CD4-positive, alpha-beta T cell treated with Interferon alpha-2 for 1 hour (primary cell): ENCODE measurements at regions not wholly inside any gene's neighbourhood (a gene's known extent, or its start where the extent isn't known, plus 50 kb on each side); places are given as distances from the start of the nearest gene placed in this dataset.

Source experiments
- DNase-seq, 2 donors: peaks; one replicate each; pipeline ENCODE4 v3.0.0-alpha.2; 2020 to 2022

GRCh38 chr6:113115196-113115595, 741.9 kb upstream of the MARCKS start:
- DNase-seq: no peak

GRCh38 chr6:113120224-113120581, 736.9 kb upstream of the MARCKS start:
- no peak for DNase-seq

- no peak for DNase-seq
Observed at GRCh38 chr6:113120582-113121285, 736.4 kb upstream of the MARCKS start.

- no peak for DNase-seq
Observed at GRCh38 chr6:113121571-113121970, 735.6 kb upstream of the MARCKS start.

GRCh38 chr6:113122060-113122459, 735.1 kb upstream of the MARCKS start:
- no peak for DNase-seq

- DNase-seq: no peak
Observed at GRCh38 chr6:113125626-113126025, 731.5 kb upstream of the MARCKS start.

- DNase-seq: no peak
Observed at GRCh38 chr6:113127786-113128419, 729.2 kb upstream of the MARCKS start.

- DNase-seq: no peak
Observed at GRCh38 chr6:113128661-113129060, 728.5 kb upstream of the MARCKS start.

GRCh38 chr6:113129991-113130390, 727.2 kb upstream of the MARCKS start:
- no peak for DNase-seq

- no peak for DNase-seq
Observed at GRCh38 chr6:113137426-113137825, 719.7 kb upstream of the MARCKS start.

- no peak for DNase-seq
Observed at GRCh38 chr6:113140721-113141120, 716.4 kb upstream of the MARCKS start.

GRCh38 chr6:113141901-113142300, 715.2 kb upstream of the MARCKS start:
- no peak for DNase-seq

GRCh38 chr6:113142671-113143174, 714.4 kb upstream of the MARCKS start:
- no peak for DNase-seq

- no peak for DNase-seq
Observed at GRCh38 chr6:113143206-113143605, 713.9 kb upstream of the MARCKS start.

GRCh38 chr6:113144117-113144516, 713.0 kb upstream of the MARCKS start:
- no peak for DNase-seq

GRCh38 chr6:113146878-113147277, 710.3 kb upstream of the MARCKS start:
- DNase-seq: no peak

GRCh38 chr6:113147544-113147943, 709.6 kb upstream of the MARCKS start:
- no peak for DNase-seq

GRCh38 chr6:113148566-113148965, 708.6 kb upstream of the MARCKS start:
- no peak for DNase-seq

- DNase-seq: no peak
Observed at GRCh38 chr6:113149511-113149910, 707.6 kb upstream of the MARCKS start.

- DNase-seq: no peak
Observed at GRCh38 chr6:113160306-113161017, 696.7 kb upstream of the MARCKS start.

- DNase-seq: no peak
Observed at GRCh38 chr6:113161018-113161315, 696.2 kb upstream of the MARCKS start.

GRCh38 chr6:113162739-113163138, 694.4 kb upstream of the MARCKS start:
- DNase-seq: no peak

GRCh38 chr6:113168057-113168456, 689.1 kb upstream of the MARCKS start:
- DNase-seq: no peak

- DNase-seq: no peak
Observed at GRCh38 chr6:113169484-113169883, 687.7 kb upstream of the MARCKS start.
